AG09319 (cell line): ENCODE measurements at regions not wholly inside any gene's neighbourhood (a gene's known extent, or its start where the extent isn't known, plus 50 kb on each side); places are given as distances from the start of the nearest gene placed in this dataset.

Experiments used
- DNase-seq: peaks from one replicate; pipeline ENCODE4 v3.0.0-alpha.2; 2010; ENCODE audit warnings: low read depth; ENCODE audit errors: extremely low read depth
- CTCF ChIP-seq: IDR thresholded peaks from 2 replicates; pipeline ENCODE4 v1.5.1; 2011; ENCODE audit warnings: low read depth, mild to moderate bottlenecking, inconsistent platforms, low read length, moderate library complexity

GRCh38 chr10:28897617-28898464, 220.5 kb downstream of the BAMBI start:
- TF ChIP-seq CTCF, result no peak

GRCh38 chr10:28902215-28902614, 224.9 kb downstream of the BAMBI start:
- TF ChIP-seq CTCF, result no peak
- DNase-seq, result no peak

More at GRCh38 chr10:28897617-28898464, 220.5 kb downstream of the BAMBI start:
- no peak for DNase-seq

GRCh38 chr10:28903063-28903462, 225.7 kb downstream of the BAMBI start:
- TF ChIP-seq CTCF, result no peak

GRCh38 chr10:28903736-28904135, 226.4 kb downstream of the BAMBI start:
- TF ChIP-seq CTCF, result no peak
- DNase-seq, result no peak

More at GRCh38 chr10:28903063-28903462, 225.7 kb downstream of the BAMBI start:
- no peak for DNase-seq

GRCh38 chr10:28905371-28905770, 228.1 kb downstream of the BAMBI start:
- no peak for TF ChIP-seq CTCF
- no peak for DNase-seq

- no peak for DNase-seq
- TF ChIP-seq CTCF, result no peak
Measured at GRCh38 chr10:28906011-28906411, 228.7 kb downstream of the BAMBI start.

GRCh38 chr10:28906415-28906814, 229.1 kb downstream of the BAMBI start:
- no peak for TF ChIP-seq CTCF
- DNase-seq, result no peak
